Right lung (tissue), 2 donors: ENCODE measurements at regions not wholly inside any gene's neighbourhood (a gene's known extent, or its start where the extent isn't known, plus 50 kb on each side); places are given as distances from the start of the nearest gene placed in this dataset.
A peak's percentile ranks its signal among the peaks of the same experiment; 100 is the strongest.

Experiments
- DNase-seq, 2 donors: peaks; one replicate each; pipeline ENCODE4 v3.0.0-alpha.2; 2013

DNA sequence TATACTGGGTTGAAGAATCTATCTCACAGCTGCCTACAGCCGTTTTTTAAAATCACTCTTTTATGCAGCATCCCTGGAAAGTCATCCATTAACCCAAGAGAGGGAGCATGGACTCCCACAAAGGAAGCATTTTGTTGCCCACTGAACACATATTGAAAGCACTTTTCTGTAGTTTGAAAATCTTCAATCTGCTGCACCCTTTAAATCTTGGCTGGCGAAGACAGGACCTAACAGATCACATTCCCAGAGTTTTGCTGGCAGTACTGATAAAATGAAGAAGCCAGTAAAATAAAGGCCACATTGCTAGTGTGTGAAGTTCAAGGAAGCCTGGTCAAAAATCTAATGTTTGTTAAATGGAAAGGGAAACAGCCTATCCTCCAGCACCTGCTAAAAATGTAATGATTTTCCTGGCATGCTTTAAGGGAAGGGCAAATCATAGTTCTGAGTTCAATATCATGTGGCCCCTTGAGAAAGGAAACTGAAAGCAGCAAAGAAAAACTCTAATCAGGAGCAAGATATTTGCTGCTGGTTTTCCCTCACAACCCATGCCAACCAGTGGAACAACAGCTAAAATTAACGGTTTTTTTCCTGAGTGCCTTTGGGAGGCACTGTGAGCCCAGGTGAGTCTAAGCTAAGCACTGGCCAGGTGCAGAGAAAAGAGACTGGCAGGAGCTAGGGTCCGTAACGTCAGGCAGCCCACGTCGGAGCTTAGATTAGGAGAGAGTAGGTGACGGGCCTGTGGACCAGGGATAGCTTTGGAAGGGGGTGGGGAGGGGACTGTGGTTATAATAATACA, 97.9 kb upstream of the PALS2 start:
- DNase-seq = no peak

DNA sequence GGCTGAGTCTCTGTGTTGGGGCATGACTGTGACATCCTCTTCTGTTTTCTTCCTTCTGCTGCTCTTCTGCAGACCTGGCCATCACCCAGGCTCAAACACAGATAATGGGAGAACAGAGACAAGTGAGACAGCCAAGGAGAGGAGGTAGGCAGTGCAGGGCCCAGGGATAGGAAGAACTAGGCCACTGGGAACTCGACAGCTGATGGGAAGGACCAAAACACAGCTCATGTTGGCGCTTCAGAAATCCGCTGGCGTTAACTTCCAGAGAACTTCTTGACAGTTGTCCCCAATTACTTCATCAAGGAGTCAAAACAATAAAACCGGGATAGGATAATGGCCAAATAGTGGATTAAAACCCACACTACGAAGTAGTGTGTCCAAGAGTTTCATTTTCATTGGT, 97.0 kb upstream of the PALS2 start:
- no peak for DNase-seq

DNA sequence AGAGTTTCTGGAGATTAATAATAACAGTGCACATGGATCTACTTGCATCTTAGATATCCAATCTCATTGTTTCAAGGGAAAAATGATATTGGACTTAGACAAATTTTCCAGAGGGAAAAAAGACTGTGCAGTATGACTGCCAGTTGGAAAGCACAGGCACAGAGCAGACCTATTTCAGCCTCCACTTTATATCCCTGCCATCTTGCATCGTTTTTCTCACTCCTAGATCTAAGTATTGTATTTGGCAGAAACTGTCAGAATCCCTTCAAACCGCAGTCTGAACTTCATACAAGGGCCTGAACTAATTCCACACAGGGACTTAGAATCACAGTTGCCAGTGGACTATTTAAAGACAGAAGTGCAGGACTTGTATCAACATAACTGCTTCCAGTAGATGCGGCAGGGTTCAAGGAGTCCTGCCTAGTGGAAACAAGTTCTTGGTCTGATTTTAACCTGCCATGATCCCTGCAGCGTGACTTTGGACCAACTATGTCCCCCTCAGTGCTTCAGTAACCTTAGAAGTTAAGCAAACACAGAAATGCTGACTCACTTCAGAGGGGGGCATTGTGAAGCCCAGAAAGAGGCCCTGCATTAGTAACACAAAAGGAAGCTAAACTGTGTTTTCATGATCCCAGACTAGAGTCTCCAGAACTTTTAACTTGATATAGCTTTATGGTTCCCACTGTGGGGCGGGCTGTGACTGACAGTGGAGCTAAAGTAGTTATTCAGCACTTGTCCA, 95.7 kb upstream of the PALS2 start:
- peak in 1 of 2 donors; percentile 17 for DNase-seq

DNA sequence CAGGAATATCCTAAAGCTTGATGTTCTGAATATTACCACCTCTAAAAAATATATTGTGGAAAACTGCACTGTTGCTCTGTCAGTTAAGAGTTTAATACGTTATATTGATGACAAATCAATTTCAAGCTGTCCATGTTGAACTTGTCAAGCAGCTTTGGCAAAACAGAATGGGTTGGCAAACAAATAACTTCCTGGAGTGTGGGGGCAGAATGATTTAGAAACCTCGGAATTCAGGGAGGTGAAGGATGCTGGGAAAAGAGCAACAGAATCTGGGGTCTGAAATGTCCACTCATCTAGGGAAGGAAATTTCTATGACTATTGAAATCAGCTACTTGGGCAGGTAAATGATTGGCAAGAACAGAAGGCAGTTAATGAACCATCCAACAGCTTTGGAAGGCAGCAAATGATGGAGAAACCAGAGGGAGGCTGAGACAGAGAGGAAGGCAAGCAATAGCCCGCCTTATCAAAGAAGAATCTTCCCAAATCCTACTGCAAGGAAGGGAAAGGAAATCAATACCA, 95.1 kb upstream of the PALS2 start:
- DNase-seq = no peak

DNA sequence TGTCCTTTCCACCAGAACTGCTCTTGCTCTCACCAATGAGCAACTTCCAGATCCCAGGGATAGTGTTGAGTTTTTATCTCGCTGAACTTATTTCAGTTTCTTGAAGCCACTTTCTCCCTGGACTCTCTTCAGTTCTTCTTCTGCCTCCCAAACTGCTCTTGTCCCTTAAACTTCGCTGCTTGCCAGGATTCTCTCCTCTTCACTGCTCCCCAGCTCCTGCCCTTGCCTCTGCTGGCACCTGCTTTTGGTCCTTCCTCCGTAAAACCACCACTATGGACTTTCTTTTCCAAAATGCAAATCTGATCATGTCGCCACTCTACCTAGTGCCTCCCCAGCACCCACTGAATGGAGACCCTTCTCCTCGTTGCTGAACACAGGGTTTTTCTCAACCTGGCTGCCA, 92.8 kb upstream of the PALS2 start:
- DNase-seq = no peak

DNA sequence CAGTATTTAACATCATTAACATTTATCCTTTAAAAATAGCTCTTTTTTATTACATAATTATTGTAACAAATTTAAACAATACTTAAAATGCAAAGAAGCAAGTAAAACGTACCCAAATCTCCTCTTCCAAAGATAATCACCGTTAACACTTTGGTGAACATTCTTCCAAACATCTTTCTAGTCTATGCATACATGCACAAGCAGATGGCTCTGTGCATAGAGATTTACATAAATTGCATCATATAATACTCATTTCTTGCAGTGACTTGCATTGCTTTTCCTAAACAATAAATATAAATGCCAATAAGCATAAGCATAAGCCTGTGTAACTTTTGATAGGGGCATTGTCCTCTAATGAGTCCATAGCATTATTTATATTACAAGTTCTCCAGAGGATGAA, 89.4 kb upstream of the PALS2 start:
- DNase-seq = no peak

DNA sequence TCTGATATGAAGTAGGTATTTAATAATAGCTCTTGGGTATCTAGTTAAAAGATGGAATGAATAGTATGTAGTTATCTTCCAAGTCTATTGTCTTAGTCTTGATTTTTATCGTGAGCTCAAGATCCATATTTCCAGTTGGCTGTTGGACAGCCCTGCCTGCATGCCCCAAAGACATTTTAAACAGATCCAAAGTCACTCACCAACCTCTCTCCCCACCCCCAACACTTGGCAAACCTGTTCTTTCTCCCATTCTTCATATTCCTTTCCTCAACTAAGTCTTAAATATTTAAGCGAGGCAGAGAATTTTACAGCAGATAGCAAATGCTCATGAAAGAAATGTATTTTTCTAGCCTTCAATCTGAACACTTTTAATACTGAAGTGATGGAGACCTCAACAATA, 80.7 kb upstream of the PALS2 start:
- DNase-seq = no peak

DNA sequence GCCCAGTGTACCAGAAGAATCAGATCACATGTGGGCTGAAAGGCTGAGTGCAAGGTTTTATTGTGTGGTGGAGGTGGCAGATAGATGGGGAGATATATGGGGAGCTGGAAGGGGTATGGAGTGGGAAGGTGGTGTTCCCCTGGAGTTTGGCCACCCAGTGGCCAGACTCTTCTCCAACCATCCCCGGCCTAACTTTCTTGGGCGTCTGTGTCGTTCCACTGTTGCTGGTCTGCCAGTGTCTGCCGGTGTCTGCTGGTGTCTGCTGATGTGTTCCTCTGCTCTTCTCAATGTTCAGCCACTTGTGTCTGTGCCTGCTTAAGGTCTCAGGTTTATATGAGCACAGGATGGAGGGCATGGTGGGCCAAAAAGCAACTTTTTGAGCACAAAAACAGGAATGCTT, 78.4 kb upstream of the PALS2 start:
- no peak for DNase-seq

DNA sequence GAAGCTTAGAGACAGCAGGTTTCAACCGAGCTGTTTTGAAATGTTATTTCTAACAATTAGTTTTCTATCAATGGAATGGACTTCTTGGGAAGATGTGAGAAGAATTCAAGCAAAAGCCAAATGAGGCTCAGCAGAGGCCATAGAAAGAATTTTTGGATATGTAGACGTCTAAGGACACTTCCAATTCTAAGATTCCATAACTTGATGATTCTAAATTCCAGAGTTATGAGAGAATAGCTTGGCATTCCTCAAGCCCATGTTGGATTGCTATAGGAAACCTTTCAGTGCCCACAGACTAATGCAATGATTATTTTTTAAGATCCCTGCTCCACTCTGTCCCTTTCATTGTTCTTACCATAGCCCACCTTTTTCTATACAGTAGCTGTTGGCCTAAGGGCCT, 77.2 kb upstream of the PALS2 start:
- DNase-seq = no peak

DNA sequence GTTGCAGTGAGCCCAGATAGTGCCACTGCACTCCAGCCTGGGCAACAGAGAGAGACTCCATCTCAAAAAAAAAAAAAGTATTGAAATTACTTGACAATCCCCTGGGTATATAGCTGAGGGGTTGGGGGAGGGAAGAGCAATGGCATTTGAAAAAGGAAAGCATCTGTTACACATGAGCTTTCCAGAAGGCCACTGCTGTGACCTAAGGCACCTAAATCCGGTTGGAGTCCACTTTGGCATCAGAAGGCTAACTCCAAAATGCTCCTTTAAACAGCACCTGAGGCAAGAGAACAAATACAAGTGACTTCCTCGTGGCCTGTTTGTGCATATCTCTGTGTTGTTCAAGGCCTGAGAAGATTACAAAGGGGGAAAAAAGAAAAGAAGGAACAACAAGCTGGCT, 74.8 kb upstream of the PALS2 start:
- no peak for DNase-seq

DNA sequence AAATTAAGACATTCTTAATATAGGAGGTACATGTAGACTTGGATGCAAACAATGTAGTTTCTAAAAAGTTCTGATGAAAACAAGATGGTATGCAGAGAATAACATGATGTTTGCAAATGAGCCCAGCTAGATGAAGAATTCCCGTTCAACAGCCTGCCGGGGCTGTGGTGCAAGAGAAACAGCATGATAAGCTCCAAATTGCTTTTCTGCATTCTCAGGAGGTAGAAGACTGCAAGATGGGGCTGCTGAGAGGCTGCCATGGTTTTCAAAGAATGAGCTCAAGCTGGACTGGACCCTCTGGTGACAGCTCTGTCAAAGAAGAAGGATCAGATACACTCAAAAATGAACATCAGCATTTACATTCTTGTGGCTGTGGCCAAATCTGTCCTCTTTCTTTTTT, 73.4 kb upstream of the PALS2 start:
- DNase-seq = no peak

DNA sequence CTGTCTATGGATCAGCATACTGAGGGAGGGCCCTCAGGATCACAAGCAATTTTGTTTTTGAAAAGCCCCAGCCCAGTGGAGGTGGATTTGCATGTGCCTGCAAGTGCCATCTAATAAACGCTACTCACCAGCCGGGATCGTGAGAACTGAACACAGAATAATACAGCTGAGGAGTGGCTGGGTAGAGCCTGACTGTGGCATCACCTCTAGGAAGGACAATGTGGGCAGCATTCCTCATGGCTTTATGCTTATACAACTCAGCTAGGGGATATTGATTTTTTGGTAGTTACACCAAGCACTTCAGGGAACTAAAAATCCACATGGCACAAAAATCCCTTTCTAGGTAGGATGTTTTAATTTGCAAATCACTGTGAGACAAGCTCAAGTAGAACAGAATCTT, 72.7 kb upstream of the PALS2 start:
- DNase-seq = no peak

DNA sequence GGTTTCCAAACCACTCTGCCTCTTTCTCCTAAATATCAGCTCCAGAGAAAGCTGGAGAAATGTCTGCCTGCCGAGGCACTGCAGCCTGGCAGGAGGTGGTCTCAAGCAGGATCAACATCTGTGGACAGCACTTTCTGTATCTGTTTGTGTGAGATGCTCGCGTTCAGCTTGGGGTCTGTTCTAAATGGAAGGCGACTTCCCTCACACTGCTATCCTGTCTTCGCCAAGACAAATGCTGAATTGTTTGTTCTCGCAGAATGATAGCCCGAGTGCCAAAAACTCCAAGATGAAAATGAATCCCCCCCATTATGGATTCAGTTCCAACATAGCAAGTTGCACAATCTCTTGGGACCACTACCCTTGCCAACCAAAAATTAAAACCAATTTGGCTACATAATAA, 72.2 kb upstream of the PALS2 start:
- DNase-seq = no peak

DNA sequence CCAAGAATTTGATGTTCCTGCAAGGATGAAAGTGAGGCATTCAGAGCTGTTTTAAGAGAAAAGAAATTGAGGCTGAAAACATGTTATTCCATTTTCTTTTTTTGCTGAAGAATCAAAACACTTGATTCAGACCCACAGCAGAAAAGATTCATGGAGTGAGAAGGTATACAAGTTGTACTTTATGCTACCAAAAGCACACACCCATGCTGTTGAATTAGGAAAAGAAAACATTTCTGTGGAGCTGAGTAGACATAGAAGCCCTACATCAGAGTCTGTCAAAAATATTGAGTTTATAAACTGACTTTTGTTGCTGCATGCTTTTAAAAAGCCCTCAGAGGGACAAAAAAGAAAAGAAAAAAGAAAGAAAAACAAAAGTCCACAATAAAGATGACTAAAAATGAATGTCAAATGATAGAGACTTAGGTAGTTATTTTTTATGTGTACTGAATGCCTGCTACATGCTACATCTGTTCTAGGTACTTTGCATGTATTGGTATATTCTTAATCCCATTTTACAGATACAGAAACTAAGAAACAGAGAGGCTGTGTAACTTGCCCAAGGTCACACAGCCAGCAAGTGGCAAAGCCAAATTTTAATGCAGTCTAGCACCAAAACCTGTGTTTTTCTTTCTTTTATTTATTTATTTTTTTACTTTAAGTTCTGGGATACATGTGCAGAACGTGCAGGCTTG, 71.7 kb upstream of the PALS2 start:
- DNase-seq = no peak

DNA sequence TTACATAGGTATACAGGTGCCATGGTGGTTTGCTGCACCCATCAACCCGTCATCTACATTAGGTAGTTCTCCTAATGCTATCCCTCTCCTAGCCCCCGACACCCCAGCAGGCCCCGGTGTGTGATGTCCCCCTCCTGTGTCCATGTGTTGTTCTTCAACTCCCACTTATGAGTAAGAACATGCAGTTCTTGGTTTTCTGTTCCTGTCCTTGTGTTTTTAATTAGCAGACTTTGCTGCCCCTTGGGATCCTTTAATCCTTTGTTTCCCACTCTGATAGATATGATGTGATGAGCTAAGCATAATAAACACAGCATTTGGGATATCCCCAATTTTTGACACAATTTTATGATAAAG, 71.1 kb upstream of the PALS2 start:
- no peak for DNase-seq

DNA sequence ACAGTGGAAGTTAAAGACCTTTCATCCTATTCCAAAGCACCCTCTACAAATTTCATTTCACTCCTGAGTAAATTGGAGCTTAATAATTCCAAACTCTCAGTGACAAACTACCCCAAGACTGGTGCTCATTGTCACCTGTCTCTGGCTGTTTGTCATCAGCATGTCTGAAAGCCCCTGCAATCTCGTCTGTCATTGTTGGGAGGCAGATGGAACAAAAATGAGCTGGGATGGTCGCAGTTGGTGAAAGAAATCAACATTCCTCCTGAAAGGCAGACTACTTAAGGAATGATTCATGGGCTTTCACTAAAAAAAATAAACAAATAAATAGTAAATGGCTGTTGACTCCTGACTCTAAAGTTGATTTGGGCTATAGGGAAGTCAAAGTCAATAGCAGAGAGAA, 69.7 kb upstream of the PALS2 start:
- DNase-seq = no peak

DNA sequence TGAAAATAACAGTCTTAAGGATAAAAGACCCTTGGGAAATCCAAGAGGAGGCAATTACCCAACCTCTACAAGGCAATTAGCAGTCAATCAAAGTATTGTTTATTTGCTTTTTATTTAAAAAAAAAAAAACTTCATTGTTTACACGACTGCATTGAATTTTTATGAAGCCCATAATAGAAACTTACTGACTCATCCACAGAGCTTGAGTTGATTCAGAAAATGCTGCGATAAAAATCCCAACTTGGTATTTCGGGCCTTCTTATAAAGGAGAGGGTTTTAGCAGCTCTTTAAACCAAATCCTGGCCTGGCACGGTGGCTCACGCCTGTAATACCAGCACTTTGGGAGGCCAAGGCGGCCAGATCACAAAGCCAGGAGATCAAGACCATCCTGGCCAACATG, 69.2 kb upstream of the PALS2 start:
- DNase-seq = no peak

DNA sequence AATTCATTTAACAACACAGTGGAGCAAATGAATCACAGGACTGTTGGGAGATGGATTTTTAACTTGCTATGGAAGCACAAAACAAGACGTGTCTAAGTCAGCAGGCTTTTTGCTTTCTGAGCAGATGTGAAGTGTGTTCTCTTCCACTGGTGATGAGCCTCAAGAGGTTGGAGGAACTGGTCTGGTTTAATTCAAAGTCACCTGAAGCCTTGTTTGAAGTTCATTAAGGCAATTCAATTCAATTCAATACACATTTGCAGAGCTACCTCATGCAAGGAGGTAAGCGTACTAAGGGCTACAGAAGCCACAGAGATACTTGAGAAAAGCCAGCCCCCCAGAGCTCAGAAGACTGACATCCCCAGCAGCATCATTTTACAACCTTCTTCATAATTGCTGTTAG, 68.4 kb upstream of the PALS2 start:
- DNase-seq = no peak

DNA sequence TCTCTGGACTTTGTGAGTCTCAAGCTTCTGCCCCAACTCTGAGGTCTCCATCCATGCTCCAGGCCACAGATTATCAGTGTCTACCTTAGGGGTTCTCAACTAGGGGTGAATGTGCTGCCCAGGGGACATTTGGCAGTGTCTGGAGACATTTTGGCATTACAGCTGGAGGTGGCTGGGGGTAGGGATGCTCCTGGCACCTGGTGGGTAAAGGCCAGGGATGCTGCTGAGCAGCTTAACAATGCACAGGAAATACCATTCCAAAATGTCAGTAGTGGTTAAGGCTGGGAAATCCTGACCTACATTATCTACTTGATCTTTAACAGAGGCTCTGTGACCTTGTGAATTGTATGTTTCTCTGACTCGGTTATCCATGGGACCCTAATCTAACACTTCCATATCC, 67.3 kb upstream of the PALS2 start:
- no peak for DNase-seq

DNA sequence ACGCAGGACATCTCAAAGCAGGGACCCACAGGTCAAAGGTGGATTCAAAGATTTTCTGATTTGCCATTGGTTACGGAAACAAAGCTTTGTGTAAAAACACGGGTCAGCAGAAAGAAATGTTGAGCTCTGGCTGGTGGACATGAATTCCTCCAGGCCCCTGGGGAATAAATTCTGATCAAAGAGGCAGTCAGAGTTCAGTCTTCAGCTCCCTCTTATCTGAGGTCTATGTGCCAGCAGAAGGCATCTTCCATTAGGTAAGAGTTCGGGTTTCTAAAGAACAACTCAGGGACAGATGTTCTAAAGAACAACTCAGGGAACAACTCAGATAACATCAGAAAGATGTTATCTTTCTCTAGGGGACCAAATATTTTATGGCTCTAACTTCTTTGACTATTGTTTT, 64.9 kb upstream of the PALS2 start:
- DNase-seq = no peak

DNA sequence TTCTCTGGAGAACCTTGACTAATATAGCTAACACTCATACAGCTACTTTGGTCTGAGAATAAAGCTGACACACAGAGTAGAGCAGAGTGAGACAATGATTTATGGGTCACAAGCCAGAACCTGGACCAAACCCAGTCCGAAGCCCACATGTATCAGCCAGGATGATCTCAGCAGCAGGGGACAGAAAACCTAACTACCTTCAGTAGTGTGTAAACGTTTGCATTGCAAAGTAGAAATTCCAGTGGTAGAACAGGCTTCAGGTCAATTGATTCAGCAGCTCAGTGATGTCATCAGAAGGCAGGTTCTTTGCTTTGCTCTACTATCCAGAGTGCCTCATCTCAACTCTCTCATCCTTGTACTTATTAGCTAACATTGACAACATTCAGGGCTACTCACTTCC, 62.5 kb upstream of the PALS2 start:
- no peak for DNase-seq

DNA sequence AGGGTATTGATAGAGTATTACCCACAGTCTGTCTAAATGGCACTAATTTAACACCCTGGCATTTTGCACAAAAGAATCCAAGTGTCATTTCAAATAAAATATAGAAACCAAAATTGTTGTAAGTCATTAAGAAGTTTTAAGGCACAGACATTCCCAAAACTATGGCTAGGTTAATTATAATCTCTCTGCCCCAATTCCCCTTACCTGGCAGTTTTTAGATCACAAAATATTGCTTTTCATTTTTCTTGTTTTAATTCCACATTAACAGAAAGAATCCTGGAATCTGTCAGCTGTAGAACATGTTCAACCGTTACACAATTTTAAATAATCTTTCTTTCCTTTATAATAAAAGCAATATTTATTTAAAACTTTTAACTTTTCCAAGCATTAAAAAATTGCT, 56.1 kb upstream of the PALS2 start:
- no peak for DNase-seq
